Coronary artery (tissue), 2 donors: ENCODE measurements at regions not wholly inside any gene's neighbourhood (a gene's known extent, or its start where the extent isn't known, plus 50 kb on each side); places are given as distances from the start of the nearest gene placed in this dataset.

Experiments
- DNase-seq: peaks from one replicate; pipeline ENCODE4 v3.0.0-alpha.2; 2017; ENCODE audit warnings: low spot score
- H3K27ac ChIP-seq, 2 donors: fragments of 200-600 bp; sonication (generic); one replicate each; pipeline ENCODE4 v1.5.1; 2016 to 2019
- H3K4me3 ChIP-seq: fragments of 200-600 bp; sonication (generic); 2 replicates; pipeline ENCODE4 v1.5.1; 2016; ENCODE audit warnings: mild to moderate bottlenecking, moderate library complexity
- CTCF ChIP-seq: fragments of 200-600 bp; sonication (generic); IDR thresholded peaks from one replicate; pipeline ENCODE4 v1.5.1; 2019; ENCODE audit warnings: antibody characterized with exemption

DNA sequence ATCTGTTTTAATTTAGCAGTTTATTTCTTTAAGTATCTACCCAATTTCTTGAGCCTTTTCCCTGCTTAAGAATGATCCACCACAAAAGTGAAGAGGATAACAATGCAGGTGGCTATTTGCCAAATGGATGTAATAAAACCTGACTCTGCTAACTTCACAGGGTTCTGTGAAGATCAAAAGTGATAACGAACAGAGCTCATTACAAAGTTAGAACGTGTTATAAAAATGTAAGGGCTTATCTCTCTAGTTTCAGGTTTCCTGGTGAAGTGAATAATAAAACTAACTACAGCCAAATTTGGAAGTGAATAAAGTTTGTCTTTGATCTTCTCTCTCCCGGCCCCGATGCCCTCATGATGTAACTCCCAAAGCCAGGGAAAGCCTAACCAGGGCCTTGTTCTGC is 497.9 kb downstream of the SMARCA1 start:
- Histone ChIP-seq H3K27ac (no peak overlapping the region), H3K4me3 (no peak overlapping the region)
- TF ChIP-seq CTCF = no peak
- no peak for DNase-seq

DNA sequence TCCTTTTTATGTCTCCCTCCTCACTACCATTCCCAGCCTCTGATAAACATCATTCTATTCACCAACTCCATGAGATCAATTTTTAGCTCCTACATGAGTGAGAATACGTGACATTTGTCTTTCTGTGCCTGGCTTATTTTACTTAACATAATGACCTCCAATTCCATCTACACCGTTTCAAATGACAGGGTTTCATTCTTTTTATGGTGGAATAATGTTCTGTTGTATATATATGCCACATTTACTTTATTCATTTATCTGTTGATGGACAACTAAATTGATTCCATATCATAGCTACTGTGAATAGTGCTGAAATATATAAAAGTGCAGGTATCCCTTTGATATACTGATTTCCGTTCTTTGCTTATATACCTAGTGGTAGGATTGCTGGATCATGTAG is 503.9 kb downstream of the SMARCA1 start:
- no peak for TF ChIP-seq CTCF
- no peak for DNase-seq
- Histone ChIP-seq H3K4me3 (no peak overlapping the region), H3K27ac (no peak overlapping the region)

DNA sequence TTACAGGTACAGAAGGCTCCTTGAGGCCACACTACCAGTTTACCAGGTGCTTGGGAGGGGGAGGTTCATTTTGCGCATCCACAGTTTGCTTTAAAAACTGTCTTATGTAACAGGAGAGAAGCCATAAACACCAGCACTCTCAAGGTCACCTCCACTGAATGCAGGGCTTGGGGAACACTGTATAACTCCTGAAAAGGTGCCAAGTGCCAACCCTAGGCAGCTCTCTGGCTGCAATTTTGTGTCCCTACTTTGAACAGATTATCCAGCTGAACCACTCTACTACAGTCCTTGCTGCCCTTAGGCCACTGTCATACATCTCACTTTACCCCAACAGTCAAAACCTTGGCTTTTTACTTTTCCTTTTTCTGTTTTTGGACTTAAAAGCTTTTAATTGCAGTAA is 507.9 kb downstream of the SMARCA1 start:
- Histone ChIP-seq H3K4me3 (no peak overlapping the region), H3K27ac (no peak overlapping the region)
- DNase-seq = no peak
- no peak for TF ChIP-seq CTCF

DNA sequence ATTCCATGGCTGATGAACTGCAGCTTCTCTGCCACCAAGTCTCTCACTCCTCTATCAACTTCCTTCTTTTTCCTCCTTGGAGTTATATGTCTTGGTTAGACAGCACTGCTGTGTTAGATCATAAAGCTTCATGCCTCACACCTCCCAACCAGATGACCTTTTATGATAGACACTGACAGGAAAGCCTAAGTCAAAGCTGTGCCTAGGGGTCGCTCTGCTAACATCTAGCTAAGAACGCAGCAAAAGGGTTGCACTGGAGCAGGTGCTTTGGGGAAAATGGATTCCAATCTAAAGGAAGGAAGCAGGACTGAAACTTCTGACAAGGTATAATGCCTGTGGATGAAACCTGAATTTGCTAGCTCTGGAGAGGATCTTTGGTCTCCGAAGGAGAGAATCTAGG is 509.7 kb downstream of the SMARCA1 start:
- DNase-seq = no peak
- H3K27ac ChIP-seq = no peak overlapping the region
- no peak for TF ChIP-seq CTCF
- H3K4me3 ChIP-seq = no peak overlapping the region

DNA sequence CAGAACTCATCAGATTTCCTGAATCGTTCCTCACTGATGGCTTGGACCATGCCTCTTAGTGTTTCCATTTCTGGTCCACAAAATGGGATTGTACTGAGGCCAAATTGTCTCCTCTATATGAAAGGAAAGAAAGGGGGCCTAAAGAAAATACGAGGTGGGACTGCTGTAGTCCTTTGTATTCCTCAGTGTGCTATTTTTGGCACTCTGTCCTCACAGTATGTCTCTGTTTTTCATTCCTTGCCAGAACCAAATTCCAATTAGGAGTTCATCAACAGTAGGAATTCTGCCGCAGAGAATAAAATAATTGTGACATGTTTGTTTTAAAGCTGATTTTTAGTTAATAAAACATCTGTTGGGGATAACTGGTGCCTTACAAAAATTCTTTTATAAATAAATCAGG is 515.7 kb downstream of the SMARCA1 start:
- no peak for DNase-seq
- Histone ChIP-seq H3K4me3 (no peak overlapping the region), H3K27ac (no peak overlapping the region)
- TF ChIP-seq CTCF = no peak

DNA sequence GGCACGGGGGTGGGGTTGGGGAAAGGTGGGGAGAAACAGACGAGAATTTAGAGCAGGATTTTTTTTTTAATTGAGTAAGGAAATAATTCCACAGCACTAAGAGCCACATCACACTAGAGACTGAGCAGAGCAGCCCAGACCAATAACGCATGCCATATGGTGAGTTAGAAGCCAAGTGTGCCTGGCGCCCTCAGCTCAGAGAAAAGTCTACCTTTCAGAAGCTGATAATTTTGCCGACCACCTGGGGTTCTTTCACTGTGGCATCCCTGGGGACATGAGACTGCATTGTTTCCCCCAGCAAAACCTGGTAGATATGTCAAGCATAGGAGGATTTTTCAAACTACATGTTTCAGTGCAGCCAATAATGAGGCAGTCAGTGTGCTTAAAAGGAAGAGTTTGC is 516.8 kb downstream of the SMARCA1 start:
- TF ChIP-seq CTCF = no peak
- Histone ChIP-seq H3K4me3 (no peak overlapping the region), H3K27ac (no peak overlapping the region)
- DNase-seq = no peak

GRCh38 chrX:129000797-129001196 is 522.5 kb downstream of the SMARCA1 start:
- DNase-seq = no peak
- Histone ChIP-seq H3K27ac (no peak overlapping the region), H3K4me3 (no peak overlapping the region)
- no peak for TF ChIP-seq CTCF
